DND-41 (cell line): ENCODE measurements at regions not wholly inside any gene's neighbourhood (a gene's known extent, or its start where the extent isn't known, plus 50 kb on each side); places are given as distances from the start of the nearest gene placed in this dataset.

Experiments used
- ATAC-seq: fragments of 200-7000 bp; cut with Tn5 transposase; 3 replicates; pipeline ENCODE4 v1.9.1; 2021; ENCODE audit warnings: low read depth; ENCODE audit not compliant: insufficient read depth
- DNase-seq: peaks from one replicate; pipeline ENCODE4 v3.0.0-alpha.2; 2020
- H2AFZ ChIP-seq: 2 replicates; pipeline ENCODE4 v1.6.0; 2012; ENCODE audit warnings: low read depth, low read length
- H3K27ac ChIP-seq: 2 replicates; pipeline ENCODE4 v1.5.1; 2012; ENCODE audit warnings: low read length, inconsistent platforms
- H3K27me3 ChIP-seq: fragments of 200-600 bp; sonication (generic); 2 replicates; pipeline ENCODE4 v1.6.0; 2012; ENCODE audit warnings: low read length, mild to moderate bottlenecking, inconsistent platforms; ENCODE audit not compliant: insufficient read depth, poor library complexity
- H3K36me3 ChIP-seq: 2 replicates; pipeline ENCODE4 v1.5.1; 2012; ENCODE audit warnings: low read length, inconsistent platforms; ENCODE audit not compliant: insufficient read depth
- H3K4me1 ChIP-seq: 2 replicates; pipeline ENCODE4 v1.5.1; 2012; ENCODE audit warnings: mild to moderate bottlenecking, low read length; ENCODE audit not compliant: insufficient read depth
- H3K4me2 ChIP-seq: 2 replicates; pipeline ENCODE4 v1.6.0; 2012; ENCODE audit warnings: mild to moderate bottlenecking, moderate library complexity, low read length, inconsistent platforms; ENCODE audit not compliant: insufficient read depth
- H3K4me3 ChIP-seq, 2 experiments: fragments of 200-600 bp in 1 of 2; shearing (Covaris generic) in 1 of 2; 2 replicates each; pipeline ENCODE4 v1.5.1; 2012 to 2016; ENCODE audit warnings: inconsistent platforms in 2 of 2, low read length in 2 of 2, mild to moderate bottlenecking in 2 of 2, low read depth in 1 of 2, moderate library complexity in 1 of 2
- H3K79me2 ChIP-seq: 2 replicates; pipeline ENCODE4 v1.6.0; 2012; ENCODE audit warnings: low read length, inconsistent platforms; ENCODE audit not compliant: insufficient read depth
- H3K9ac ChIP-seq: 2 replicates; pipeline ENCODE4 v1.6.0; 2012; ENCODE audit warnings: low read depth, mild to moderate bottlenecking, inconsistent platforms, low read length, moderate library complexity
- H3K9me3 ChIP-seq: 2 replicates; pipeline ENCODE4 v1.5.1; 2012; ENCODE audit warnings: low read length, moderate library complexity, mild to moderate bottlenecking, inconsistent platforms; ENCODE audit not compliant: insufficient read depth, severe bottlenecking
- H4K20me1 ChIP-seq: 2 replicates; pipeline ENCODE4 v1.6.0; 2012; ENCODE audit warnings: low read length; ENCODE audit not compliant: insufficient read depth
- EZH2 ChIP-seq: IDR thresholded peaks from 3 replicates; pipeline ENCODE4 v1.6.1; 2012; ENCODE audit warnings: borderline replicate concordance, low read depth, mild to moderate bottlenecking, moderate library complexity, low read length, inconsistent platforms; ENCODE audit not compliant: severe bottlenecking
- TF ChIP-seq, protein P1 (sequence below): IDR thresholded peaks from 2 replicates; pipeline ENCODE4 v1.5.1; 2012; ENCODE audit warnings: borderline replicate concordance, low read length, moderate library complexity, mild to moderate bottlenecking; ENCODE audit not compliant: poor library complexity, severe bottlenecking; ENCODE audit errors: extremely low read depth

DNA sequence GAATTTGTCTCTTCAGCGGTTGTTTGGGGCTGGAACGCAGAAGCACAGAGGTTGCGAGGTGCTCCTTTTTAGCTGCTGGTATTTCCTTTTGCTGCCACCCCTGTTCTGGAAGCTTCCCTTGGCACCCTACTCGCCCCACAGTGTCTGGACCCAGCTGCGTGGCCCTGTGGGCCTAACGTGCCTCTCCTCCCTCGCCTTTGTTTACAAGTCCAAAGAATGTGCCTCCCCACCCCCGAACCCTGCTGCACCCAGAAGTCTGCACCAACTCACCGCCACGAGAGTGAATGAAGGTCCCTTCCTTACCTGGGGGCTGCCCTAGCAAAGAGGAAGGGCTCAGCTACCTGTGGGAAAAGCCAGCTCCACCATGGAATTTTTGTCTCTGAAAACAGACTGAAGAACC is 139.7 kb upstream of the RPS6KA2 start:
- TF ChIP-seq EZH2: no peak
- TF ChIP-seq, protein P1, sequence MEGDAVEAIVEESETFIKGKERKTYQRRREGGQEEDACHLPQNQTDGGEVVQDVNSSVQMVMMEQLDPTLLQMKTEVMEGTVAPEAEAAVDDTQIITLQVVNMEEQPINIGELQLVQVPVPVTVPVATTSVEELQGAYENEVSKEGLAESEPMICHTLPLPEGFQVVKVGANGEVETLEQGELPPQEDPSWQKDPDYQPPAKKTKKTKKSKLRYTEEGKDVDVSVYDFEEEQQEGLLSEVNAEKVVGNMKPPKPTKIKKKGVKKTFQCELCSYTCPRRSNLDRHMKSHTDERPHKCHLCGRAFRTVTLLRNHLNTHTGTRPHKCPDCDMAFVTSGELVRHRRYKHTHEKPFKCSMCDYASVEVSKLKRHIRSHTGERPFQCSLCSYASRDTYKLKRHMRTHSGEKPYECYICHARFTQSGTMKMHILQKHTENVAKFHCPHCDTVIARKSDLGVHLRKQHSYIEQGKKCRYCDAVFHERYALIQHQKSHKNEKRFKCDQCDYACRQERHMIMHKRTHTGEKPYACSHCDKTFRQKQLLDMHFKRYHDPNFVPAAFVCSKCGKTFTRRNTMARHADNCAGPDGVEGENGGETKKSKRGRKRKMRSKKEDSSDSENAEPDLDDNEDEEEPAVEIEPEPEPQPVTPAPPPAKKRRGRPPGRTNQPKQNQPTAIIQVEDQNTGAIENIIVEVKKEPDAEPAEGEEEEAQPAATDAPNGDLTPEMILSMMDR: no peak
- no peaks in the 10 kb centered on the region for H3K4me1 ChIP-seq
- no peak for DNase-seq
- H3K36me3 ChIP-seq: no peaks in the 10 kb centered on the region
- H3K27me3 ChIP-seq: peaks cover 2% of the 10 kb centered on the region
- no peaks in the 10 kb centered on the region; the same call in 1 of the 2 replicates for H4K20me1 ChIP-seq
- no peak overlapping the region for H3K4me2 ChIP-seq
- no peaks in the 10 kb centered on the region for H3K9me3 ChIP-seq
- no peak overlapping the region for H2AFZ ChIP-seq
- no peaks in the 10 kb centered on the region for H3K79me2 ChIP-seq
- no peak overlapping the region for H3K27ac ChIP-seq
- no peak overlapping the region for H3K4me3 ChIP-seq
- ATAC-seq: no peak
- H3K9ac ChIP-seq: no peak overlapping the region

DNA sequence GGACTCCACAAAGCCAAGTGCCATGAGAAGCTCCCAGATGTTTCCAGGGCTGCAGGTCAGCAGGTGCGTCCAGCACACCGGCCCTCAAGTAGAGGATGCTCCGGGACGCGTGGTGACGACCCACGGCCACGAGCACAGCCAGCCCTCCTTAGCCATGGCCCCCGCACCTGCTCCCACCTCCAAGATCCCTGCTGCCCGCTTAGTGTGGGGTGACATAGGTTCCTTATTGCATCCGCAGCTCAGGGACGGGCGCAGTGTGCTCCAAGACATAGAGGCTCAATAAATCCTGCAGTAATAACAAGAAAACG is 138.1 kb upstream of the RPS6KA2 start:
- no peaks in the 10 kb centered on the region for H3K9me3 ChIP-seq
- no peaks in the 10 kb centered on the region; the same call in 1 of the 2 replicates for H4K20me1 ChIP-seq
- no peaks in the 10 kb centered on the region for H3K79me2 ChIP-seq
- no peak overlapping the region for H2AFZ ChIP-seq
- H3K4me3 ChIP-seq: no peak overlapping the region
- TF ChIP-seq, protein P1: no peak
- no peak for TF ChIP-seq EZH2
- H3K27me3 ChIP-seq: peaks cover 11% of the 10 kb centered on the region
- no peak overlapping the region for H3K9ac ChIP-seq
- H3K4me2 ChIP-seq: no peak overlapping the region
- no peaks in the 10 kb centered on the region for H3K36me3 ChIP-seq
- no peak for ATAC-seq
- no peak overlapping the region for H3K27ac ChIP-seq
- DNase-seq: no peak
- H3K4me1 ChIP-seq: no peaks in the 10 kb centered on the region

DNA sequence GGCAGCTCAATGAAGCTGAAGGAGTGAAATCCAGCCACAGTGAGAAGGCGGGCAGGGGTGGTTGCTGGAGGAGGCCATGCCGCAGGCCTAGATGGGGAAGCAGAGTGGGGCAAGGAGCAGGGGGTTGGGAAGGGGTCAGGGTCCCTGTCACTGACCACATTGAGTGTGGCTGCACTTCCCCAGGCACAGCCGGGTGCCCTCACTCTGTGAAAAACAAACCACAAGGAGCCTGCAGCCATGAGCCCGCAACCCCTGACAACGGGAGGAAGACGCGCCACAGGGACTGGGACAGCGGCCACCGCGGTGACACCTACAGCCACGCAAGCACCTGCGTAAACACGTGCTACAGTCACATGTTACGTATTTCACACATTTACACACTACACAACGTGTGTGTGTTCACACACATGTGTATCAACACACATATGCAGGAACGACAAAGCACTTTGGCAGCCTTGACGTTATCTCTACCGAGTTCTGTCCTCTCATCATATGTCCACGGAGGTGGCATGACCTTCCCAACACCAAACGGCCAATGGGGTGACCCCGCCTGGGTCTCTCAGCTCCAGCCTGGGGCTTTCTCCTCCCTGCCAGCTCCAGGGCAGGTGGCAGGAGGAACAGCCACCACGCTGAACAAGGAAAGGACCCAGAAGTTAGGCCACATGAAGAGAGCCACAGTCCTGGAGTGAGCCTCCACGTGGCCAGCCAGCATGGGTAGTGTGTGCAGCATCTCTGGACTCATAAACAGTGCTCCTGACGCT is 137.6 kb upstream of the RPS6KA2 start:
- Histone ChIP-seq H3K36me3 (no peaks in the 10 kb centered on the region), H3K9me3 (no peaks in the 10 kb centered on the region), H3K9ac (no peak overlapping the region)

More for the DNA sequence above, 137.6 kb upstream of the RPS6KA2 start:
- no peak for TF ChIP-seq EZH2
- TF ChIP-seq, protein P1: no peak
- Histone ChIP-seq H3K4me3 (no peak overlapping the region), H3K4me1 (no peaks in the 10 kb centered on the region), H3K27ac (no peak overlapping the region), H4K20me1 (no peaks in the 10 kb centered on the region; the same call in 1 of the 2 replicates), H3K79me2 (no peaks in the 10 kb centered on the region), H2AFZ (no peak overlapping the region), H3K27me3 (peaks cover 12% of the 10 kb centered on the region), H3K4me2 (no peak overlapping the region)
- DNase-seq (no peak), ATAC-seq (no peak)
